Dermis blood vessel endothelial cell (primary cell): ENCODE measurements at regions not wholly inside any gene's neighbourhood (a gene's known extent, or its start where the extent isn't known, plus 50 kb on each side); places are given as distances from the start of the nearest gene placed in this dataset.
"Not testable (repeated sequence)": the region's sequence is repeated elsewhere in the genome, so short reads cannot be mapped to it uniquely, and the experiment has no call there.

ENCODE experiments used
- DNase-seq: peaks from one replicate; pipeline ENCODE4 v3.0.0; 2010

GRCh38 chrX:39052751-39053150 lies 251.5 kb downstream of the MID1IP1 start:
- no peak for DNase-seq

GRCh38 chrX:39058724-39059123 lies 257.5 kb downstream of the MID1IP1 start:
- DNase-seq, result no peak

GRCh38 chrX:39059866-39060265 lies 258.6 kb downstream of the MID1IP1 start:
- no peak for DNase-seq

GRCh38 chrX:39063037-39063436 lies 261.8 kb downstream of the MID1IP1 start:
- DNase-seq, result no peak

- no peak for DNase-seq
Observed at GRCh38 chrX:39063702-39064101, 262.4 kb downstream of the MID1IP1 start.

GRCh38 chrX:39065051-39065871 lies 264.0 kb downstream of the MID1IP1 start:
- DNase-seq, result no peak

GRCh38 chrX:39067866-39068265 lies 266.6 kb downstream of the MID1IP1 start:
- DNase-seq, result no peak

GRCh38 chrX:39068634-39069033 lies 267.4 kb downstream of the MID1IP1 start:
- not testable (repeated sequence) for DNase-seq

- DNase-seq, result no peak
Observed at GRCh38 chrX:39070009-39070408, 268.8 kb downstream of the MID1IP1 start.

- DNase-seq, result no peak
Observed at GRCh38 chrX:39073131-39073530, 271.9 kb downstream of the MID1IP1 start.

- DNase-seq, result no peak
Observed at GRCh38 chrX:39096599-39096998, 295.3 kb downstream of the MID1IP1 start.

GRCh38 chrX:39104745-39105144 lies 303.5 kb downstream of the MID1IP1 start:
- no peak for DNase-seq

- no peak for DNase-seq
Observed at GRCh38 chrX:39112143-39112542, 310.9 kb downstream of the MID1IP1 start.

- DNase-seq, result no peak
Observed at GRCh38 chrX:39115166-39115565, 313.9 kb downstream of the MID1IP1 start.

GRCh38 chrX:39117101-39117500 lies 315.8 kb downstream of the MID1IP1 start:
- no peak for DNase-seq

- DNase-seq, result no peak
Observed at GRCh38 chrX:39121903-39122302, 320.6 kb downstream of the MID1IP1 start.

GRCh38 chrX:39125834-39126233 lies 324.6 kb downstream of the MID1IP1 start:
- no peak for DNase-seq

- peak; percentile 0 for DNase-seq
Observed at GRCh38 chrX:39133971-39134370, 332.7 kb downstream of the MID1IP1 start.

GRCh38 chrX:39137363-39137954 lies 336.2 kb downstream of the MID1IP1 start:
- no peak for DNase-seq

GRCh38 chrX:39140581-39140980 lies 339.3 kb downstream of the MID1IP1 start:
- no peak for DNase-seq

GRCh38 chrX:39144323-39144722 lies 343.1 kb downstream of the MID1IP1 start:
- no peak for DNase-seq

- DNase-seq, result no peak
Observed at GRCh38 chrX:39144956-39145355, 343.7 kb downstream of the MID1IP1 start.

GRCh38 chrX:39145859-39146258 lies 344.6 kb downstream of the MID1IP1 start:
- DNase-seq, result no peak

GRCh38 chrX:39149761-39150160 lies 348.5 kb downstream of the MID1IP1 start:
- peak; percentile 50 for DNase-seq
